GM12892 (cell line): ENCODE measurements at regions not wholly inside any gene's neighbourhood (a gene's known extent, or its start where the extent isn't known, plus 50 kb on each side); places are given as distances from the start of the nearest gene placed in this dataset.

Source experiments
- POLR2A ChIP-seq: IDR thresholded peaks from 2 replicates; pipeline ENCODE4 v1.6.1; 2011; ENCODE audit warnings: low read depth, low read length, control low read depth
- POLR2AphosphoS5 ChIP-seq: IDR thresholded peaks from 2 replicates; pipeline ENCODE4 v1.6.1; 2011; ENCODE audit warnings: low read depth, low read length, control low read depth
- TAF1 ChIP-seq: IDR thresholded peaks from 2 replicates; pipeline ENCODE4 v1.6.1; 2011; ENCODE audit warnings: low read depth, mild to moderate bottlenecking, control low read depth, low read length, borderline replicate concordance

GRCh38 chr10:59025981-59026765 is 150.3 kb upstream of the PHYHIPL start:
- TF ChIP-seq TAF1 (no peak), POLR2A (no peak), POLR2AphosphoS5 (no peak)
